Naive B cell (primary cell): ENCODE measurements at regions not wholly inside any gene's neighbourhood (a gene's known extent, or its start where the extent isn't known, plus 50 kb on each side); places are given as distances from the start of the nearest gene placed in this dataset.

Source experiments
- ATAC-seq, 2 donors: fragments of 150-1000 bp; cut with Tn5 transposase; 2 replicates each; pipeline ENCODE4 v1.10.0; 2021; ENCODE audit warnings: low read depth in 2 of 2, mild to moderate bottlenecking in 2 of 2, moderate library complexity in 2 of 2
- DNase-seq: peaks from one replicate; pipeline ENCODE4 v3.0.0; 2022
- H3K27ac Mint-ChIP-seq, 6 donors: one replicate each; pipeline ENCODE4 v1.8.0; 2020 to 2022; ENCODE audit warnings: mild to moderate bottlenecking in 6 of 6, mixed read lengths in 6 of 6, moderate library complexity in 5 of 6, inconsistent platforms in 2 of 6
- H3K27me3 Mint-ChIP-seq, 3 donors: one replicate each; pipeline ENCODE4 v1.8.0; 2021 to 2022; ENCODE audit warnings: mixed read lengths in 3 of 3, mild to moderate bottlenecking in 1 of 3
- H3K36me3 Mint-ChIP-seq, 2 donors: one replicate each; pipeline ENCODE4 v1.8.0; 2020 to 2022; ENCODE audit warnings: mixed read lengths in 2 of 2, inconsistent platforms in 1 of 2, mild to moderate bottlenecking in 1 of 2
- H3K4me1 Mint-ChIP-seq, 3 donors: one replicate each; pipeline ENCODE4 v1.8.0; 2020 to 2022; ENCODE audit warnings: mixed read lengths in 3 of 3, inconsistent platforms in 1 of 3, mild to moderate bottlenecking in 1 of 3, moderate library complexity in 1 of 3
- H3K4me3 Mint-ChIP-seq, 8 donors: one replicate each; pipeline ENCODE4 v1.8.0; 2020 to 2022; ENCODE audit warnings: mild to moderate bottlenecking in 8 of 8, mixed read lengths in 8 of 8, moderate library complexity in 8 of 8, inconsistent platforms in 2 of 8
- H3K9me3 Mint-ChIP-seq, 7 donors: one replicate each; pipeline ENCODE4 v1.8.0; 2020 to 2022; ENCODE audit warnings: mixed read lengths in 7 of 7, mild to moderate bottlenecking in 5 of 7, inconsistent platforms in 2 of 7, moderate library complexity in 1 of 7

GRCh38 chr6:84528201-84528600 lies 236.2 kb downstream of the TBX18 start:
- H3K4me1 Mint-ChIP-seq = no peaks in the 10 kb centered on the region
- DNase-seq (no peak), ATAC-seq (no peak)
- no peak overlapping the region for H3K4me3 Mint-ChIP-seq
- H3K27ac Mint-ChIP-seq = no peak overlapping the region
- H3K27me3 Mint-ChIP-seq = no peaks in the 10 kb centered on the region
- peaks cover 0 to 14% (median 6%) of the 10 kb centered on the region in 7 donors for H3K9me3 Mint-ChIP-seq
- no peaks in the 10 kb centered on the region for H3K36me3 Mint-ChIP-seq

DNA sequence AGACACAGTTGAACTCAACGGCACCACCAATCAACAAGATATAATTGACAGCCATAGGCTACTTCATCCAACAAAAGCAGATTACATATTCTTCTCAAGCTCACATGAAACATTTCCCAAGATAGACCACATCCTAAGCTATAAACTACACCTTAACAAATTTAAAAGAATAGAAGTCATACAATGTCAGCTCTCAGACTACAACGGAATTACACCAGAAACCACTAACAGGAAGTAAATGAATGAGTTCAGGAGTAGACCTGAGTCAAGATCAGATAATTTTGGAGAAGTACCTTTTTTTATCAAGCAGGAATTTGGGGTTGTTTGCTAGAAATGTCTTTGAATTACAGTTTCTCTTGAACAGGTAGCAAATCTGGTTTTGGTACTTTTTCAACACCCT lies 237.8 kb downstream of the TBX18 start:
- no peaks in the 10 kb centered on the region for H3K4me1 Mint-ChIP-seq
- no peak overlapping the region for H3K4me3 Mint-ChIP-seq
- peaks cover 0 to 11% (median 4%) of the 10 kb centered on the region in 7 donors for H3K9me3 Mint-ChIP-seq
- no peak overlapping the region for H3K27ac Mint-ChIP-seq
- ATAC-seq (no peak), DNase-seq (no peak)
- no peaks in the 10 kb centered on the region for H3K27me3 Mint-ChIP-seq
- H3K36me3 Mint-ChIP-seq = no peaks in the 10 kb centered on the region

DNA sequence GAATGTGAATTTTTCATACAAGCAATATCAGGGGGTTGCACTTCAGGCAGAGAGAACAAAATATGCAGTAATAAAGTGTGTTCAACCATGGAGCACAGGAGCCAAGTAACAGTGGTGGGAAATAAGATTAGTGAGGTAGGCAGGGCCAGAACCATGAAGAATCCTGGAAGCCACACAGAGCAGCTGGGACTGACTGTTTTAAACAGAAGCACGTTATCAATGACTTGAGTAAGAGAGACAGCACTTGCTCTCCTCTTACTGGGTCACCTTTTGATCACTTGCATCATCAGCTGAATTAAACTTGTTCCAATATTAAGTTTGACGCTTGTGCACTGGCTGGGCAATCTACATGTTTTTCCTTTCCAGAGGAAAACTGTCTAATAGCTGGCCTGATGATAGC lies 238.5 kb downstream of the TBX18 start:
- ATAC-seq = no peak
- no peaks in the 10 kb centered on the region for H3K36me3 Mint-ChIP-seq
- peaks cover 0 to 8% (median 3%) of the 10 kb centered on the region in 7 donors for H3K9me3 Mint-ChIP-seq
- H3K27me3 Mint-ChIP-seq = no peaks in the 10 kb centered on the region
- no peak overlapping the region for H3K27ac Mint-ChIP-seq
- H3K4me1 Mint-ChIP-seq = no peaks in the 10 kb centered on the region
- no peak for DNase-seq
- H3K4me3 Mint-ChIP-seq = no peak overlapping the region

DNA sequence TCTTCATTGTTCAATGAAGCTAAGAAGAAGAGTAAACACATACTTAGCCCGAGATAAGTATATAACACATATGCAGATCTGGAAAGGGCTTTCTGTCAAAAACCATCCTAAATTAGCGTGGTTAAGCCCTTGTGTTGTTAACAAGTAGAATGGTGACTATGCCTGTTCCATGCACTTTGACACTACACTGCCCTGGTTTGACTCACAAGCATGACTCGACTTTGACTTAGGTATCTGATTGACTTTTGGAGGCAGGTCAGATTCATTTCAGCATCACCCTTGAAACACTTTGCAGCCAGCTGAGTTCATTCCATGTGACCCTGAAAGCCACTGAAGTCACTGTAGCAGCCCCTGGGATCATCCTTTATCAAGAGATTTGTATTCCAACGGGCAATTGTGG lies 239.8 kb downstream of the TBX18 start:
- H3K27me3 Mint-ChIP-seq = no peaks in the 10 kb centered on the region
- no peak overlapping the region for H3K4me3 Mint-ChIP-seq
- H3K4me1 Mint-ChIP-seq = no peaks in the 10 kb centered on the region
- ATAC-seq (no peak), DNase-seq (no peak)
- no peak overlapping the region for H3K27ac Mint-ChIP-seq
- peaks cover 0 to 8% (median 3%) of the 10 kb centered on the region in 7 donors for H3K9me3 Mint-ChIP-seq
- H3K36me3 Mint-ChIP-seq = no peaks in the 10 kb centered on the region

- Mint-ChIP-seq H3K27me3 (no peaks in the 10 kb centered on the region), H3K36me3 (no peaks in the 10 kb centered on the region), H3K9me3 (peaks cover 0 to 3% (median 0%) of the 10 kb centered on the region in 7 donors), H3K4me1 (no peaks in the 10 kb centered on the region), H3K4me3 (no peak overlapping the region), H3K27ac (peak overlapping the region in 1 of 6 donors; percentile 75)
- DNase-seq (no peak), ATAC-seq (no peak)
These were observed 242.3 kb downstream of the TBX18 start for GRCh38 chr6:84522135-84522549.

- ATAC-seq = no peak
- Mint-ChIP-seq H3K4me1 (no peaks in the 10 kb centered on the region), H3K4me3 (no peak overlapping the region), H3K27me3 (no peaks in the 10 kb centered on the region), H3K9me3 (peaks cover 0 to 3% (median 0%) of the 10 kb centered on the region in 7 donors), H3K36me3 (no peaks in the 10 kb centered on the region), H3K27ac (peak overlapping the region in 1 of 6 donors; percentile 44)
- no peak for DNase-seq
These were observed 242.9 kb downstream of the TBX18 start for GRCh38 chr6:84521511-84521910.

GRCh38 chr6:84517741-84518530 lies 246.5 kb downstream of the TBX18 start:
- H3K4me1 Mint-ChIP-seq = no peaks in the 10 kb centered on the region
- H3K9me3 Mint-ChIP-seq = peaks cover 0 to 4% (median 0%) of the 10 kb centered on the region in 7 donors
- H3K27me3 Mint-ChIP-seq = no peaks in the 10 kb centered on the region
- no peak for DNase-seq
- no peak for ATAC-seq
- H3K36me3 Mint-ChIP-seq = no peaks in the 10 kb centered on the region
- no peak overlapping the region for H3K4me3 Mint-ChIP-seq
- H3K27ac Mint-ChIP-seq = no peak overlapping the region

DNA sequence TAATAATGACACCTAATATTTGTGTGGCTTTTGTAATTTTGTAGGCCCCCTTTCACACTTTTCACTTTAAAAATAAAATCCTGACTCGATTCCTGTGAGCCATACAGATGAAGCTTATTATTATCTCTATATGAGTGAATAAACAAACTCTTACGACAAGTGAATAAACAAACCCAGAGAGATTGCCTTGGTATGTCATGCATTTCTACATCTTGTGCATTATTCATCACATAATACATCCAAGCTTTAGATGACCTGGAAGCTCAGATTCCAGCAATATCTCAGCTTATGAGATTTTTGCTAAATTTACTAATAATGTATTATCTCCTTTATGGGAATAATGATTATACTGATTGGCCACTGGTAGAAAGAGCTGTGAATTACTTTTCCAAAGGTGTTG lies 248.2 kb downstream of the TBX18 start:
- Mint-ChIP-seq H3K4me3 (no peak overlapping the region), H3K9me3 (peaks cover 0 to 2% (median 0%) of the 10 kb centered on the region in 7 donors), H3K4me1 (no peaks in the 10 kb centered on the region), H3K27me3 (no peaks in the 10 kb centered on the region), H3K27ac (no peak overlapping the region), H3K36me3 (no peaks in the 10 kb centered on the region)
- DNase-seq (no peak), ATAC-seq (no peak)

GRCh38 chr6:84515067-84515466 lies 249.3 kb downstream of the TBX18 start:
- ATAC-seq (no peak), DNase-seq (no peak)
- Mint-ChIP-seq H3K36me3 (no peaks in the 10 kb centered on the region), H3K4me1 (no peaks in the 10 kb centered on the region), H3K9me3 (peaks cover 0 to 2% (median 0%) of the 10 kb centered on the region in 7 donors), H3K27me3 (no peaks in the 10 kb centered on the region), H3K27ac (no peak overlapping the region), H3K4me3 (no peak overlapping the region)

DNA sequence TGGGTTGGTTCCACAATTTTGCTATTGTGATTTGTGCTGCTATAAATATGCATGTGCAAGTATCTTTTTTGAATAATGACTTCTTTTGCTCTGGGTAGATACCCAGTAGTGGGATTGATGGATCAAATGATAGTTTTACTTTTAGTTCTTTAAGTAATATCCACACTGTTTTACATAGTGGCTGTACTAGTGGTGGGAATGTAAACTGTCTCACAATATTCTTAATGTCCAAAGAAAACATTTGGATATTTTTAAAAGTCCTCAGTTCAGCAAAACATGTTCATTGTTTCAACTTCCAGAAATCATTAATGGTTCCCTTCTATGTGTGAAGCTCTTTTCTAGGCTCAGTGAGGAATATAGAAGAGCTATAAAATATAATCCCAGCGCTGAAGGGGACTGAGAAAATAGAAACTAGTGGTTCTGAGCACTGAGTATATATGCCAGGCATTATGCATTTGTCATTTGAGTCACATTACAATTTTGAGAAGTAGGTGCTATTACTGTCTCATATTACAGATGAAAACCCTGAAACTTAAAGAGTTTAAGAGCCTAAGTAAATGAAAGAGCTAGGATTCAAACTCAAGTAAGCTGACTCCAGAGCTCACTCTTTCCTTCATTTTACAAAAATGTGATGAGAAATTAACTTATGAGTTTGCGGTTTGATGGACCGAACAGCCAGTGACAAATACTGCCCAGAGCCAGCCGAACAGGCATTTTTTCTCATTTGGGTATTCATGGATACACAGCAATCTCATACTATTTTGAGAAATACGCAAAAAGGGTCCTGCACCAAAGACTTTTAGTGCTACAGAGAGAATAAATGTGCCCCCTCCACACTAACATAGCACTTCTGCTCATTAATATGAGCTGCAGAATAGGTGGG lies 250.1 kb downstream of the TBX18 start:
- ATAC-seq = no peak
- Mint-ChIP-seq H3K27ac (no peak overlapping the region), H3K9me3 (peaks cover 0 to 2% (median 0%) of the 10 kb centered on the region in 7 donors), H3K27me3 (no peaks in the 10 kb centered on the region), H3K36me3 (no peaks in the 10 kb centered on the region), H3K4me3 (no peak overlapping the region), H3K4me1 (no peaks in the 10 kb centered on the region)
- DNase-seq = no peak

GRCh38 chr6:84512391-84512790 lies 252.0 kb downstream of the TBX18 start:
- Mint-ChIP-seq H3K4me3 (no peak overlapping the region), H3K27me3 (no peaks in the 10 kb centered on the region), H3K27ac (no peak overlapping the region), H3K36me3 (no peaks in the 10 kb centered on the region), H3K4me1 (no peaks in the 10 kb centered on the region), H3K9me3 (peaks cover 0 to 8% (median 0%) of the 10 kb centered on the region in 7 donors)
- no peak for ATAC-seq
- DNase-seq = no peak

- no peaks in the 10 kb centered on the region for H3K4me1 Mint-ChIP-seq
- H3K27ac Mint-ChIP-seq = no peak overlapping the region
- H3K4me3 Mint-ChIP-seq = no peak overlapping the region
- H3K36me3 Mint-ChIP-seq = no peaks in the 10 kb centered on the region
- ATAC-seq (no peak), DNase-seq (no peak)
- H3K9me3 Mint-ChIP-seq = peaks cover 0 to 8% (median 0%) of the 10 kb centered on the region in 7 donors
- no peaks in the 10 kb centered on the region for H3K27me3 Mint-ChIP-seq
These were observed 252.5 kb downstream of the TBX18 start for GRCh38 chr6:84511929-84512328.

DNA sequence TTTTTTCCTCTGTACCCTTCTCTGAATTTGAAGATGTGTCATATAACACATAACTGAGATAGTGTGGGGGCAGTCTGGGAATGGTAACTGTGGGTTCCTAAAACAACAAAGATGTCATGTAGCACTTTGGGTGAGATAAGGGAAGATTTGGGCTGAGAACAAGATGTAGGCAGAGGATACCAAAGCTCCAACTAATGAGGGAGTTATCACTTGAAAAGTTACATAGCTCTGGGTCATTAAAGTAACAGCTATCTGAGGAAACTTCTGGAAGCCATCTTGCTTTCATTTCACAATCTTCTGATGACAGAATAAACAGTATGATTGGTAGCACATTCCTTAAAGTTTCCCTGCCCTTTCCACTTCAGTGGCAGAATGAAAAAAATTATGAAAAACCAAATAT lies 255.4 kb downstream of the TBX18 start:
- H3K4me3 Mint-ChIP-seq = no peak overlapping the region
- no peak for ATAC-seq
- DNase-seq = no peak

GRCh38 chr6:84508334-84508733 lies 256.1 kb downstream of the TBX18 start:
- ATAC-seq (no peak), DNase-seq (no peak)
- peaks cover 0 to 11% (median 3%) of the 10 kb centered on the region in 7 donors for H3K9me3 Mint-ChIP-seq
- H3K36me3 Mint-ChIP-seq = no peaks in the 10 kb centered on the region
- no peaks in the 10 kb centered on the region for H3K4me1 Mint-ChIP-seq
- H3K27ac Mint-ChIP-seq = no peak overlapping the region
- no peak overlapping the region for H3K4me3 Mint-ChIP-seq
- no peaks in the 10 kb centered on the region for H3K27me3 Mint-ChIP-seq

More for the DNA sequence above, 255.4 kb downstream of the TBX18 start:
- Mint-ChIP-seq H3K9me3 (peaks cover 0 to 14% (median 3%) of the 10 kb centered on the region in 7 donors), H3K4me1 (no peaks in the 10 kb centered on the region), H3K27ac (no peak overlapping the region), H3K27me3 (no peaks in the 10 kb centered on the region), H3K36me3 (no peaks in the 10 kb centered on the region)
